ENCODE measurements at regions not wholly inside any gene's neighbourhood (a gene's known extent, or its start where the extent isn't known, plus 50 kb on each side); places are given as distances from the start of the nearest gene placed in this dataset.

- peak in 1 of 2 donors; percentile 56 for DNase-seq (ENCODE audit: low spot score in 2 of 2)
- Histone ChIP-seq H3K36me3 (no peaks in the 10 kb centered on the region), H3K9me3 (peaks cover 0 to 11% (median 0%) of the 10 kb centered on the region in 4 donors), H3K27ac (peak overlapping the region in 3 of 4 donors; percentile 48 to 79 (median 60)), H3K4me3 (no peak overlapping the region), H3K27me3 (no peaks in the 10 kb centered on the region), H3K4me1 (peaks cover 0 to 12% (median 6%) of the 10 kb centered on the region in 4 donors)
- no peak for TF ChIP-seq POLR2A (IDR thresholded peaks at IDR 0.05)
- peak in 1 of 2 donors; percentile 16 for TF ChIP-seq EP300 (IDR thresholded peaks at IDR 0.05)
- peak; percentile 37 to 82 (median 56) for TF ChIP-seq CTCF (IDR thresholded peaks at IDR 0.05)
- WGBS, 2 donors: 1 to 5% methylated on average over 3 of the region's 3 CpGs
Observed at GRCh38 chr12:92987362-92987761, 58.3 kb upstream of the EEA1 start.

- Histone ChIP-seq H3K4me3 (no peak overlapping the region), H3K27me3 (no peaks in the 10 kb centered on the region), H3K27ac (peak overlapping the region in 3 of 4 donors; percentile 48 to 79 (median 60)), H3K36me3 (no peaks in the 10 kb centered on the region), H3K4me1 (peaks cover 0 to 12% (median 6%) of the 10 kb centered on the region in 4 donors), H3K9me3 (peaks cover 0 to 6% (median 0%) of the 10 kb centered on the region in 4 donors)
- TF ChIP-seq POLR2A (IDR thresholded peaks at IDR 0.05) (no peak), CTCF (IDR thresholded peaks at IDR 0.05) (no peak), EP300 (IDR thresholded peaks at IDR 0.05) (no peak)
- DNase-seq (ENCODE audit: low spot score in 2 of 2): no peak
- 71 to 84% methylated on average over 4 of the region's 4 CpGs for WGBS, 2 donors
Observed at GRCh38 chr12:92987846-92988621, 58.9 kb upstream of the EEA1 start.

- WGBS, 2 donors: 45 to 58% methylated on average over 1 of the region's 1 CpG
- no peak overlapping the region for H3K27ac ChIP-seq
- no peaks in the 10 kb centered on the region for H3K9me3 ChIP-seq
- DNase-seq (ENCODE audit: low spot score in 2 of 2): no peak
- TF ChIP-seq POLR2A (IDR thresholded peaks at IDR 0.05): no peak
- no peak for TF ChIP-seq CTCF (IDR thresholded peaks at IDR 0.05)
- TF ChIP-seq EP300 (IDR thresholded peaks at IDR 0.05): no peak
- no peak overlapping the region for H3K4me3 ChIP-seq
- no peaks in the 10 kb centered on the region for H3K27me3 ChIP-seq
- no peaks in the 10 kb centered on the region for H3K36me3 ChIP-seq
- peaks cover 0 to 12% (median 6%) of the 10 kb centered on the region in 4 donors for H3K4me1 ChIP-seq
Observed at GRCh38 chr12:92988622-92989130, 59.6 kb upstream of the EEA1 start.

GRCh38 chr12:92989715-92990484 lies 60.8 kb upstream of the EEA1 start:
- Histone ChIP-seq H3K27ac (no peak overlapping the region), H3K27me3 (no peaks in the 10 kb centered on the region), H3K4me3 (no peak overlapping the region), H3K9me3 (no peaks in the 10 kb centered on the region), H3K4me1 (peaks cover 0 to 12% (median 6%) of the 10 kb centered on the region in 4 donors), H3K36me3 (no peaks in the 10 kb centered on the region)
- WGBS, 2 donors: 79 to 82% methylated on average over 3 of the region's 3 CpGs
- DNase-seq (ENCODE audit: low spot score in 2 of 2): no peak
- no peak for TF ChIP-seq POLR2A (IDR thresholded peaks at IDR 0.05)
- no peak for TF ChIP-seq EP300 (IDR thresholded peaks at IDR 0.05)
- no peak for TF ChIP-seq CTCF (IDR thresholded peaks at IDR 0.05)

Data from tibial nerve (tissue), 4 donors.